Loucy (cell line): ENCODE measurements at regions not wholly inside any gene's neighbourhood (a gene's known extent, or its start where the extent isn't known, plus 50 kb on each side); places are given as distances from the start of the nearest gene placed in this dataset.

ENCODE experiments used
- CTCF ChIP-seq: fragments of 200-600 bp; sonication (generic); conservative IDR thresholded peaks from 2 replicates; pipeline ENCODE4 v1.5.1; 2014; ENCODE audit warnings: mild to moderate bottlenecking, antibody characterized with exemption, low read length
- EZH2phosphoT487 ChIP-seq: fragments of 200-600 bp; IDR thresholded peaks from 2 replicates; pipeline ENCODE4 v1.6.1; 2018; ENCODE audit warnings: antibody characterized with exemption, mild to moderate bottlenecking, moderate library complexity, borderline replicate concordance

GRCh38 chr3:25289156-25289555, 138.9 kb upstream of the RARB start:
- TF ChIP-seq CTCF, result no peak
- TF ChIP-seq EZH2phosphoT487, result no peak
